ENCODE measurements at regions not wholly inside any gene's neighbourhood (a gene's known extent, or its start where the extent isn't known, plus 50 kb on each side); places are given as distances from the start of the nearest gene placed in this dataset.

DNA sequence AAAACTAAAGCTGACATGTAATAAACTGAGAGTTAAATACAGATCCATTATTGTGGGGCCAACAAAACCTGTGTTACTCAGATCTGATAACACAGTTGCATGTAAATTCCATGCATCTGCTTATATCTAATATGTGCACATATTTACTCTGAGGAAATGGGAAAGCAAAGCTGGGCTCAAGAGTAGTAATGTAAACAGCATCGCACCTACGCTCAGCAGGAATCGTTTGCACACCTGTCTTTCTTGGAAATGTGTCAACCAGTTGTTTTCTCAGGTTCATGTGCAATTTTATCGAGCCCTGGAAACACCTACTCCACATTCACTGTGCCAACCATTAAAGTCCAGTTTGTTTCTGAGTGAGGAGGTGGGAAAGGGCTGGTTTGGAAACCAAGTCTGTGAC lies 80.3 kb upstream of the CNKSR3 start:
- no peak for DNase-seq (ENCODE audit: low read depth)
- no peak for TF ChIP-seq CTCF (conservative IDR thresholded peaks at IDR 0.05; ENCODE audit: low read depth, low read length)
- H3K4me3 ChIP-seq (ENCODE audit: low read depth, low read length): no peak overlapping the region

GRCh38 chr6:154591234-154591633 lies 80.7 kb upstream of the CNKSR3 start:
- TF ChIP-seq CTCF (conservative IDR thresholded peaks at IDR 0.05; ENCODE audit: low read depth, low read length): no peak

GRCh38 chr6:154592199-154592860 lies 81.8 kb upstream of the CNKSR3 start:
- TF ChIP-seq CTCF (conservative IDR thresholded peaks at IDR 0.05; ENCODE audit: low read depth, low read length): no peak
- no peak for DNase-seq (ENCODE audit: low read depth)
- H3K4me3 ChIP-seq (ENCODE audit: low read depth, low read length): no peak overlapping the region

More at GRCh38 chr6:154591234-154591633, 80.7 kb upstream of the CNKSR3 start:
- DNase-seq (ENCODE audit: low read depth): no peak
- no peak overlapping the region for H3K4me3 ChIP-seq (ENCODE audit: low read depth, low read length)

GRCh38 chr6:154593122-154593521 lies 82.6 kb upstream of the CNKSR3 start:
- TF ChIP-seq CTCF (conservative IDR thresholded peaks at IDR 0.05; ENCODE audit: low read depth, low read length): no peak
- no peak overlapping the region for H3K4me3 ChIP-seq (ENCODE audit: low read depth, low read length)
- DNase-seq (ENCODE audit: low read depth): no peak

DNA sequence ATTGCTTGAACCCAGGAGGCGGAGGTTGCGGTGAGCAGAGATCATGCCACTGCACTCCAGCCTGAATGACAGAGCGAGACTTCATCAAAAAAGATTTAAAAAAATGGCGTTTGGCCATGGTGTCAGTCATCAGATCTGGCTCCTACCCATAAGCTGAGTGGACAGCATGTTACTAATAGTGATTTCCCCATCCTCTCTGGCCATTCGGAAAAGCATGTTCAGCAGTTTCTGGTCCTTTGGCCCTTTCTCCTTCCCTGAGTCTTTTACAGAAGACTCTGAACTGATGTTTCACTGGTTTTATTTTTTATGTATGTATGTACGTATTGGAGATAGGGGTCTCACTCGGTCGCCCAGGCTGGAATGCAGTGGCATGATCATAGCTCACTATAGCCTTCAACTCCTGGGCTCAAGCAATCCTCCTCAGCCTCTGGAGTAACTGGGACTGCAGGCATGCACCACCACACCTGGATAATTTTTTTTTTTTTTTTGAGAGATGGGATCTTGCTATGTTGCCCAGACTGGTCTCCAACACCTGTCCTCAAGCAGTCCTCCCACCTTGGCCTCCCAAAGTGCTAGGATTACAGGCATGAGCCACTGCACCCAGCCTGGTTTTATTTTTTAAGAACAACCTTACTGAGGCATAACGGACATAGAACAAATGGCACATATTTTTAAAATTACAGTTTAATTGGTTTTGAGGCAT lies 84.2 kb upstream of the CNKSR3 start:
- no peak overlapping the region for H3K4me3 ChIP-seq (ENCODE audit: low read depth, low read length)
- no peak for TF ChIP-seq CTCF (conservative IDR thresholded peaks at IDR 0.05; ENCODE audit: low read depth, low read length)
- DNase-seq (ENCODE audit: low read depth): no peak

GRCh38 chr6:154595538-154595937 lies 85.1 kb upstream of the CNKSR3 start:
- H3K4me3 ChIP-seq (ENCODE audit: low read depth, low read length): no peak overlapping the region
- DNase-seq (ENCODE audit: low read depth): no peak
- no peak for TF ChIP-seq CTCF (conservative IDR thresholded peaks at IDR 0.05; ENCODE audit: low read depth, low read length)

- no peak for DNase-seq (ENCODE audit: low read depth)
Observed at GRCh38 chr6:154596009-154596408, 85.5 kb upstream of the CNKSR3 start.

More at GRCh38 chr6:154596009-154596408, 85.5 kb upstream of the CNKSR3 start:
- H3K4me3 ChIP-seq (ENCODE audit: low read depth, low read length): no peak overlapping the region
- TF ChIP-seq CTCF (conservative IDR thresholded peaks at IDR 0.05; ENCODE audit: low read depth, low read length): no peak
